Neural progenitor cell (in vitro differentiated cells): ENCODE measurements at regions not wholly inside any gene's neighbourhood (a gene's known extent, or its start where the extent isn't known, plus 50 kb on each side); places are given as distances from the start of the nearest gene placed in this dataset.

Experiments used
- DNase-seq: peaks from one replicate; pipeline ENCODE4 v3.0.0-alpha.2; 2016; ENCODE audit warnings: low spot score
- H2AFZ ChIP-seq: fragments of 200-600 bp; sonication (generic); replicated peaks from 2 replicates; pipeline ENCODE4 v1.6.1; 2016; ENCODE audit warnings: antibody characterized with exemption
- H3F3A ChIP-seq: fragments of 200-600 bp; sonication (generic); 2 replicates; pipeline ENCODE4 v1.6.1; 2016; ENCODE audit warnings: antibody characterized with exemption, low read depth
- H3K27ac ChIP-seq: fragments of 200-600 bp; sonication (generic); 2 replicates; pipeline ENCODE4 v1.5.1; 2016; ENCODE audit warnings: mild to moderate bottlenecking
- H3K27me3 ChIP-seq: fragments of 200-600 bp; sonication (generic); 2 replicates; pipeline ENCODE4 v1.6.1; 2016; ENCODE audit warnings: mild to moderate bottlenecking, moderate library complexity
- H3K36me3 ChIP-seq: fragments of 200-600 bp; sonication (generic); 2 replicates; pipeline ENCODE4 v1.5.1; 2016
- H3K4me1 ChIP-seq: fragments of 200-600 bp; sonication (generic); 2 replicates; pipeline ENCODE4 v1.6.1; 2016; ENCODE audit warnings: mixed run types
- H3K4me2 ChIP-seq: fragments of 200-600 bp; sonication (generic); 2 replicates; pipeline ENCODE4 v1.6.1; 2016
- H3K4me3 ChIP-seq: fragments of 200-600 bp; sonication (generic); 2 replicates; pipeline ENCODE4 v1.5.1; 2016
- H3K79me2 ChIP-seq: fragments of 200-600 bp; sonication (generic); 2 replicates; pipeline ENCODE4 v1.6.1; 2016; ENCODE audit warnings: low read depth
- H3K9ac ChIP-seq: fragments of 200-600 bp; sonication (generic); 2 replicates; pipeline ENCODE4 v1.6.1; 2016
- H3K9me3 ChIP-seq: fragments of 200-600 bp; sonication (generic); 2 replicates; pipeline ENCODE4 v1.5.1; 2016; ENCODE audit warnings: low read depth
- H4K20me1 ChIP-seq: fragments of 200-600 bp; sonication (generic); 2 replicates; pipeline ENCODE4 v1.6.1; 2016; ENCODE audit warnings: low read depth
- H3K27ac Mint-ChIP-seq: 3 replicates; pipeline ENCODE4 v1.8.0; 2021; ENCODE audit warnings: mixed read lengths
- H3K27me3 Mint-ChIP-seq: 2 replicates; pipeline ENCODE4 v1.8.0; 2022; ENCODE audit warnings: low read depth, mild to moderate bottlenecking, inconsistent platforms, moderate library complexity, mixed read lengths; ENCODE audit not compliant: insufficient read depth
- H3K36me3 Mint-ChIP-seq: 3 replicates; pipeline ENCODE4 v1.8.0; 2021; ENCODE audit warnings: mixed read lengths
- H3K4me1 Mint-ChIP-seq: 3 replicates; pipeline ENCODE4 v1.8.0; 2021; ENCODE audit warnings: mixed read lengths
- H3K4me3 Mint-ChIP-seq: 3 replicates; pipeline ENCODE4 v1.8.0; 2021; ENCODE audit warnings: mild to moderate bottlenecking, moderate library complexity, mixed read lengths
- H3K9me3 Mint-ChIP-seq: 3 replicates; pipeline ENCODE4 v1.8.0; 2020; ENCODE audit warnings: mixed read lengths
- CTCF ChIP-seq: fragments of 200-600 bp; sonication (generic); IDR thresholded peaks from 2 replicates; pipeline ENCODE4 v1.5.1; 2017; ENCODE audit warnings: antibody characterized with exemption, mild to moderate bottlenecking
- EZH2 ChIP-seq: fragments of 200-600 bp; sonication (generic); IDR thresholded peaks from 2 replicates; pipeline ENCODE4 v1.6.1; 2017; ENCODE audit warnings: antibody characterized with exemption, mild to moderate bottlenecking, moderate library complexity
- EZH2phosphoT487 ChIP-seq: fragments of 200-600 bp; sonication (generic); IDR thresholded peaks from 2 replicates; pipeline ENCODE4 v1.6.1; 2017; ENCODE audit warnings: antibody characterized with exemption

- no peak overlapping the region for H3K4me3 ChIP-seq
- no peaks in the 10 kb centered on the region for H3K79me2 ChIP-seq
- no peaks in the 10 kb centered on the region for H3K27me3 ChIP-seq
- no peaks in the 10 kb centered on the region for H3K36me3 Mint-ChIP-seq
- no peak overlapping the region for H3K27ac ChIP-seq
- peaks cover 38% of the 10 kb centered on the region for H3K4me1 Mint-ChIP-seq
- peaks cover 9% of the 10 kb centered on the region for H3K27me3 Mint-ChIP-seq
- TF ChIP-seq EZH2phosphoT487 (no peak), EZH2 (no peak), CTCF (no peak)
- no peak overlapping the region for H3K4me2 ChIP-seq
- H4K20me1 ChIP-seq, result no peaks in the 10 kb centered on the region
- H2AFZ ChIP-seq, result no peak overlapping the region
- no peaks in the 10 kb centered on the region for H3K9me3 Mint-ChIP-seq
- no peaks in the 10 kb centered on the region for H3K4me1 ChIP-seq
- no peaks in the 10 kb centered on the region for H3K9me3 ChIP-seq
- no peak overlapping the region for H3K4me3 Mint-ChIP-seq
- no peak overlapping the region for H3K27ac Mint-ChIP-seq
- no peaks in the 10 kb centered on the region for H3K36me3 ChIP-seq
- no peaks in the 10 kb centered on the region for H3F3A ChIP-seq
- no peak for DNase-seq
- H3K9ac ChIP-seq, result no peak overlapping the region
Observed at GRCh38 chr3:59607656-59608055, 557.8 kb upstream of the CFAP20DC start.

- no peak overlapping the region for H3K9ac ChIP-seq
- H3K27ac Mint-ChIP-seq, result no peak overlapping the region
- H3K36me3 ChIP-seq, result no peaks in the 10 kb centered on the region
- H3K9me3 ChIP-seq, result no peaks in the 10 kb centered on the region
- H3K4me1 ChIP-seq, result no peaks in the 10 kb centered on the region
- H3K27me3 Mint-ChIP-seq, result peaks cover 9% of the 10 kb centered on the region
- peaks cover 38% of the 10 kb centered on the region for H3K4me1 Mint-ChIP-seq
- H3K4me3 ChIP-seq, result no peak overlapping the region
- no peaks in the 10 kb centered on the region for H3K79me2 ChIP-seq
- no peaks in the 10 kb centered on the region for H3F3A ChIP-seq
- TF ChIP-seq EZH2 (no peak), EZH2phosphoT487 (no peak), CTCF (no peak)
- H4K20me1 ChIP-seq, result no peaks in the 10 kb centered on the region
- no peaks in the 10 kb centered on the region for H3K27me3 ChIP-seq
- no peak overlapping the region for H3K27ac ChIP-seq
- H2AFZ ChIP-seq, result no peak overlapping the region
- H3K4me2 ChIP-seq, result no peak overlapping the region
- no peaks in the 10 kb centered on the region for H3K9me3 Mint-ChIP-seq
- no peak overlapping the region for H3K4me3 Mint-ChIP-seq
- no peak for DNase-seq
- no peaks in the 10 kb centered on the region for H3K36me3 Mint-ChIP-seq
Observed at GRCh38 chr3:59606638-59607266, 556.9 kb upstream of the CFAP20DC start.

DNA sequence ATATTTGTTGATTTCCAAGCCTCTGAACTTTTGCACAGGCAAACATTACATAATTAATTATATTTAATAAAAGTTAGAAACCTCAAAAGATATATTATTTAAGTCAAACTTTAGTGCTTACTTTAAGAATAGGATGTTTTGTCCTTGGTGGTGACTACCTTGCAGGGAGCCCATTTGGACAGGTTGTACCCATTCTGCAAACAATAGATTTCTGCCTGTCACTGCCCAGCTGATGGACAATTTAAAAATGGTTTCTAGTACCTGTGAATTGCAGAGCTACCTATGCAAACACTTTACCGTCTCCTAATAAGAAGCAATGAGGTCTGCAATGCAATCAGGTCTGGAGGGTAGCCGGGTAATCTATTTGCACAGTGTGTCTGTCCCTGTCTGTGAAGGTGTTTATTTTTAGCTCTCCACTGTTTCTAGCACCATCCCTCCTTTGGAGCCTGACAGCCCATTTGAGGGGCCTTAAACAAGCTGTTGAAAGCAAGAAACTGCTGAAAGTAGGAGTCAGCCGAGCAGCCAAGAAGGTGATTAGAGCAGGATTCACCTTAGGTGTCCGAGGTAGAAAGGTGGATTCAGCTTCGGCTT lies 556.2 kb upstream of the CFAP20DC start:
- no peak overlapping the region for H2AFZ ChIP-seq
- Mint-ChIP-seq H3K9me3 (no peaks in the 10 kb centered on the region), H3K4me3 (no peak overlapping the region), H3K27ac (peak overlapping the region; percentile 78), H3K4me1 (peaks cover 31% of the 10 kb centered on the region), H3K36me3 (no peaks in the 10 kb centered on the region), H3K27me3 (peaks cover 5% of the 10 kb centered on the region)
- no peaks in the 10 kb centered on the region for H3K4me1 ChIP-seq
- H3K27ac ChIP-seq, result no peak overlapping the region
- H4K20me1 ChIP-seq, result no peaks in the 10 kb centered on the region
- no peaks in the 10 kb centered on the region for H3K9me3 ChIP-seq
- no peak overlapping the region for H3K9ac ChIP-seq
- no peak overlapping the region for H3K4me3 ChIP-seq
- H3K27me3 ChIP-seq, result no peaks in the 10 kb centered on the region
- no peaks in the 10 kb centered on the region for H3K79me2 ChIP-seq
- TF ChIP-seq EZH2phosphoT487, result no peak
- TF ChIP-seq CTCF, result no peak
- no peak for TF ChIP-seq EZH2
- H3F3A ChIP-seq, result no peaks in the 10 kb centered on the region
- no peaks in the 10 kb centered on the region for H3K36me3 ChIP-seq
- no peak for DNase-seq
- no peak overlapping the region for H3K4me2 ChIP-seq
